Keratinocyte (primary cell): ENCODE measurements at regions not wholly inside any gene's neighbourhood (a gene's known extent, or its start where the extent isn't known, plus 50 kb on each side); places are given as distances from the start of the nearest gene placed in this dataset.

Experiments
- DNase-seq: peaks from one replicate; pipeline ENCODE4 v3.0.0-alpha.2; 2011; ENCODE audit warnings: low read depth, missing footprints, low spot score
- FAIRE-seq: peaks from 2 replicates; lab custom pipeline; 2011; peaks lifted over from hg19 to GRCh38; lab: Jason Lieb, UNC
- H2AFZ ChIP-seq: 2 replicates; pipeline ENCODE4 v1.6.0; 2012; ENCODE audit warnings: low read length, control low read depth, inconsistent platforms; ENCODE audit not compliant: control insufficient read depth
- H3K27ac ChIP-seq: 2 replicates; pipeline ENCODE4 v1.5.1; 2011; ENCODE audit warnings: low read length; ENCODE audit not compliant: control insufficient read depth, insufficient read depth
- H3K27me3 ChIP-seq: 3 replicates; pipeline ENCODE4 v1.6.0; 2011; ENCODE audit warnings: low read length; ENCODE audit not compliant: control insufficient read depth, insufficient read depth; ENCODE audit errors: extremely low read depth
- H3K36me3 ChIP-seq, 2 experiments: 2 replicates in 1 of 2; 3 replicates in 1 of 2; pipeline ENCODE4 v1.5.1; 2011; ENCODE audit warnings: low read length in 2 of 2, mild to moderate bottlenecking in 1 of 2; ENCODE audit not compliant: control insufficient read depth in 2 of 2, insufficient read depth in 2 of 2; ENCODE audit errors: extremely low read depth in 1 of 2
- H3K4me1 ChIP-seq: 3 replicates; pipeline ENCODE4 v1.5.1; 2011; ENCODE audit warnings: low read length; ENCODE audit not compliant: control insufficient read depth, insufficient read depth; ENCODE audit errors: extremely low read depth
- H3K4me2 ChIP-seq: 3 replicates; pipeline ENCODE4 v1.6.0; 2011; ENCODE audit warnings: low read depth, low read length; ENCODE audit not compliant: control insufficient read depth, insufficient read depth; ENCODE audit errors: extremely low read depth
- H3K4me3 ChIP-seq, 3 experiments: fragments of 200-600 bp in 1 of 3; sonication (generic) in 1 of 3; 2 replicates in 2 of 3; 3 replicates in 1 of 3; pipeline ENCODE4 v1.5.1; 2011 to 2016; ENCODE audit warnings: low read length in 3 of 3, mild to moderate bottlenecking in 3 of 3, control low read depth in 2 of 3, inconsistent platforms in 1 of 3, low read depth in 1 of 3, mixed read lengths in 1 of 3, mixed run types in 1 of 3, moderate library complexity in 1 of 3; ENCODE audit not compliant: control insufficient read depth in 2 of 3, insufficient read depth in 2 of 3; ENCODE audit errors: extremely low read depth in 1 of 3
- H3K79me2 ChIP-seq: 2 replicates; pipeline ENCODE4 v1.6.0; 2012; ENCODE audit warnings: low read length; ENCODE audit not compliant: control insufficient read depth, insufficient read depth
- H3K9ac ChIP-seq: 3 replicates; pipeline ENCODE4 v1.6.0; 2011; ENCODE audit warnings: low read length; ENCODE audit not compliant: control insufficient read depth, insufficient read depth; ENCODE audit errors: extremely low read depth
- H3K9me1 ChIP-seq: 3 replicates; pipeline ENCODE4 v1.6.0; 2011; ENCODE audit warnings: low read length; ENCODE audit not compliant: control insufficient read depth, insufficient read depth; ENCODE audit errors: extremely low read depth
- H3K9me3 ChIP-seq: 2 replicates; pipeline ENCODE4 v1.5.1; 2012; ENCODE audit warnings: low read depth, low read length; ENCODE audit not compliant: control insufficient read depth
- H4K20me1 ChIP-seq: 3 replicates; pipeline ENCODE4 v1.6.0; 2011; ENCODE audit warnings: low read length; ENCODE audit not compliant: control insufficient read depth, insufficient read depth; ENCODE audit errors: extremely low read depth
- CTCF ChIP-seq, 3 experiments: IDR thresholded peaks in 1 of 3; conservative IDR thresholded peaks in 1 of 3; optimal IDR thresholded peaks in 1 of 3; 2 replicates in 2 of 3; 3 replicates in 1 of 3; pipeline versions ENCODE3 to v1.5.1; 2011; ENCODE audit warnings: low read length in 3 of 3, mild to moderate bottlenecking in 3 of 3, moderate library complexity in 2 of 3, control low read depth in 1 of 3, inconsistent platforms in 1 of 3; ENCODE audit not compliant: insufficient read depth in 2 of 3; ENCODE audit errors: extremely low read depth in 1 of 3
- EZH2 ChIP-seq: IDR thresholded peaks from one replicate; pipeline ENCODE4 v1.6.1; 2012; ENCODE audit warnings: inconsistent platforms, mild to moderate bottlenecking, low read length, moderate library complexity
- dilution Hi-C: fragments of 300-500 bp; cut with MboI; formaldehyde crosslinking; loops from one replicate; pipeline ENCODE4 v1.7.0; 2020; ENCODE audit warnings: low sequenced_read_pairs; ENCODE audit not compliant: extremely low pct_ligation_motif_present

- Histone ChIP-seq H4K20me1 (no peaks in the 10 kb centered on the region), H3K36me3 (no peaks in the 10 kb centered on the region), H2AFZ (no peak overlapping the region), H3K9ac (no peak overlapping the region), H3K9me3 (no peaks in the 10 kb centered on the region), H3K9me1 (no peaks in the 10 kb centered on the region), H3K4me1 (peaks cover 20% of the 10 kb centered on the region), H3K27ac (no peak overlapping the region), H3K4me3 (no peak overlapping the region), H3K27me3 (no peaks in the 10 kb centered on the region), H3K4me2 (no peak overlapping the region), H3K79me2 (no peaks in the 10 kb centered on the region)
- dilution Hi-C loops: no loop called here
- no peak for DNase-seq
- no peak for TF ChIP-seq CTCF (optimal IDR thresholded peaks at IDR 0.05 in 1 of 3, IDR thresholded peaks at IDR 0.05 in 1 of 3, conservative IDR thresholded peaks at IDR 0.05 in 1 of 3; ENCODE audit: extremely low read depth in 1 of 3, insufficient read depth in 2 of 3, low read length in 3 of 3)
- no peak for TF ChIP-seq EZH2
- FAIRE-seq: no peak
Observed at GRCh38 chr7:36039243-36039642, 113.8 kb upstream of the EEPD1 start.

- H3K27ac ChIP-seq: no peak overlapping the region
- DNase-seq (no peak), FAIRE-seq (no peak)
- no peaks in the 10 kb centered on the region for H4K20me1 ChIP-seq
- H3K9ac ChIP-seq: no peak overlapping the region
- H3K9me3 ChIP-seq: no peaks in the 10 kb centered on the region
- no peak overlapping the region for H3K4me2 ChIP-seq
- no peak overlapping the region for H3K4me3 ChIP-seq
- TF ChIP-seq CTCF (optimal IDR thresholded peaks at IDR 0.05 in 1 of 3, IDR thresholded peaks at IDR 0.05 in 1 of 3, conservative IDR thresholded peaks at IDR 0.05 in 1 of 3; ENCODE audit: extremely low read depth in 1 of 3, insufficient read depth in 2 of 3, low read length in 3 of 3): no peak
- no peak for TF ChIP-seq EZH2
- no peaks in the 10 kb centered on the region for H3K27me3 ChIP-seq
- no peak overlapping the region for H2AFZ ChIP-seq
- dilution Hi-C loops: no loop called here
- H3K36me3 ChIP-seq: no peaks in the 10 kb centered on the region
- H3K9me1 ChIP-seq: no peaks in the 10 kb centered on the region
- peaks cover 17% of the 10 kb centered on the region for H3K4me1 ChIP-seq
- H3K79me2 ChIP-seq: no peaks in the 10 kb centered on the region
Observed at GRCh38 chr7:36039671-36040070, 113.4 kb upstream of the EEPD1 start.
